22Rv1 (cell line): ENCODE measurements at regions not wholly inside any gene's neighbourhood (a gene's known extent, or its start where the extent isn't known, plus 50 kb on each side); places are given as distances from the start of the nearest gene placed in this dataset.

Source experiments
- H3K27ac ChIP-seq: fragments of 450-650 bp; 2 replicates; pipeline ENCODE4 v1.5.1; 2017
- CTCF ChIP-seq: fragments of 450-650 bp; IDR thresholded peaks from 2 replicates; pipeline ENCODE4 v1.5.1; 2017; ENCODE audit warnings: mild to moderate bottlenecking
- ZFX ChIP-seq: fragments of 450-650 bp; IDR thresholded peaks from 2 replicates; pipeline ENCODE4 v1.6.1; 2017; ENCODE audit warnings: antibody characterized with exemption, borderline replicate concordance

GRCh38 chr11:37666960-37667359 lies 1068.9 kb upstream of the RAG2 start:
- peak overlapping the region; percentile 48 for H3K27ac ChIP-seq
- TF ChIP-seq CTCF (no peak), ZFX (no peak)

DNA sequence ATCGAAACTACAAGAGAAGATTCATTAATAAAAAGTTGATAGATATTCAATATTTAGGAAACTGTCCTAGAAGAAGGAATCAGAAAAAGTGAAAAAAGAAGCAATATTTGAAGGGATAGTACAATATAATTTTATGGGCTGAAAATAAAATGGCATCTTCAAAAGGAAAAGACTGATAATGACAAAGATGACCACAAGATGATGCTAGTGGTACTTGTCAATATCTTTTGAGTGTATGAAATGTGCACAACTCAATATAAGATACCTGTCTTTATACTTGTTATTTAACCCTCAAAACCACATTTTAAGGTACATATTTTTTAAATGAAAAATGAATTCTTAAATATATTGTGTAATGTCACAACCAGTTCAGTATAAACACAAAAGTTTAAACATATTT lies 1059.6 kb upstream of the RAG2 start:
- no peak overlapping the region for H3K27ac ChIP-seq
- TF ChIP-seq CTCF, result peak; percentile 81
- no peak for TF ChIP-seq ZFX

DNA sequence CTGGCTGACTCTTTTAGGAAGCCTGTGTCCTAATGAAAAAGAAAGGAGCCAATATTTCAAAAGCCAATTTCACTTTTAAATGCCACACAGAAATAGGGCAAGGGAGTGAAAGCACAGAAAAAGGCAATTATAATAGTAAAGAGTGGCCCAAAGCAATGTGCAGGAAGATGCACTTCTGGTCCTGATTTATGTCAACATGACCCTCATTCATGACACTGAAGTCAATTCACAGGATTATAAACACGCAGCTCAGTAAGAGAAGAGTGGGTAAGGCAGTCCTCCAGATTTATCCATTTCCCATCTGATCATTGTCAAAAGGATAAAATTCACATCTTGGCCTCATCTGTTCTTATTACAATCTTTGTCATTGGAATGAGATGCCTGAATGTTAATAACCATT lies 1049.7 kb upstream of the RAG2 start:
- TF ChIP-seq ZFX (no peak), CTCF (no peak)
- no peak overlapping the region for H3K27ac ChIP-seq

- no peak overlapping the region for H3K27ac ChIP-seq
- TF ChIP-seq CTCF (no peak), ZFX (no peak)
These were observed 1045.9 kb upstream of the RAG2 start for GRCh38 chr11:37643968-37644367.

- no peak for TF ChIP-seq ZFX
- no peak for TF ChIP-seq CTCF
These were observed 1044.3 kb upstream of the RAG2 start for GRCh38 chr11:37642296-37642695.

DNA sequence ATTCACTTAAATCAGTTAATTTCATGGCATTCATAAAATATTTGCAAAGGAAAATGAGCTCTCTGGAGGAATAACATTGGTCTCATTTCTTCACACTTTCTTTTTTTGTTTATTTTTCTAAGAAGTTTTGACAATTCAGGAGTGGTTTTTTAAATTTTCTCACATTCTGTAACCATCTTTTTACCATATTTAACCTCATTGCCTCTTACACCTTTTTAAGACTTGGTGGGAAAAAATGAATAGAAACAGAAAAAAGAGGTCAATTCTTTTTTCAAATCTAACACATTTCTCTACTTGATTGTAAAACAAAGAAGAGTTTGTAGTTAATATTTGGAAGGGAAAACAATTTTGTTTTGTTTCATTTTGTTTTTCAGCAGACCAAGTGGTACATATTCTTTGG lies 1034.7 kb upstream of the RAG2 start:
- H3K27ac ChIP-seq, result no peak overlapping the region
- no peak for TF ChIP-seq CTCF
- no peak for TF ChIP-seq ZFX

More at GRCh38 chr11:37642296-37642695, 1044.3 kb upstream of the RAG2 start:
- H3K27ac ChIP-seq, result no peak overlapping the region

DNA sequence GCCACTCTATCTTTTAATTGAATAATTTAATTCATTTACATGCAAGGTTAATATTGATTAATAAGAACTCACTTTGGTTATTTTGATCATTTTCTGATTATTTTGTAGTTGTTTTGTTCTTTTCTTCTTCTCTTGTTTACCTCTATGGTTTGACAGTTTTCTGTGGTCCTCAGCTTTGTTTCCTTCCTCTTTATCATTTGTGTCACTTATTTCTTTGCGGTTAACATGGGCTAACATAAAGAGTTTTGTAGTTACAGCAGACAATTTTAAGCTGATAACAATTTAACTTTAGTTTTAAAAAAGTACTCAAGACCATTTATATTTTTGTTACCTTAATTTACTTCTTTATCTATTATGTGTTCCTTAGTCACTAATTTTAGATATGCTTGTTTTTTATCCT lies 1032.8 kb upstream of the RAG2 start:
- TF ChIP-seq CTCF, result no peak
- TF ChIP-seq ZFX, result no peak
- H3K27ac ChIP-seq, result no peak overlapping the region
